ENCODE measurements at regions not wholly inside any gene's neighbourhood (a gene's known extent, or its start where the extent isn't known, plus 50 kb on each side); places are given as distances from the start of the nearest gene placed in this dataset.
"Not testable (repeated sequence)": the region's sequence is repeated elsewhere in the genome, so short reads cannot be mapped to it uniquely, and the experiment has no call there.

DNA sequence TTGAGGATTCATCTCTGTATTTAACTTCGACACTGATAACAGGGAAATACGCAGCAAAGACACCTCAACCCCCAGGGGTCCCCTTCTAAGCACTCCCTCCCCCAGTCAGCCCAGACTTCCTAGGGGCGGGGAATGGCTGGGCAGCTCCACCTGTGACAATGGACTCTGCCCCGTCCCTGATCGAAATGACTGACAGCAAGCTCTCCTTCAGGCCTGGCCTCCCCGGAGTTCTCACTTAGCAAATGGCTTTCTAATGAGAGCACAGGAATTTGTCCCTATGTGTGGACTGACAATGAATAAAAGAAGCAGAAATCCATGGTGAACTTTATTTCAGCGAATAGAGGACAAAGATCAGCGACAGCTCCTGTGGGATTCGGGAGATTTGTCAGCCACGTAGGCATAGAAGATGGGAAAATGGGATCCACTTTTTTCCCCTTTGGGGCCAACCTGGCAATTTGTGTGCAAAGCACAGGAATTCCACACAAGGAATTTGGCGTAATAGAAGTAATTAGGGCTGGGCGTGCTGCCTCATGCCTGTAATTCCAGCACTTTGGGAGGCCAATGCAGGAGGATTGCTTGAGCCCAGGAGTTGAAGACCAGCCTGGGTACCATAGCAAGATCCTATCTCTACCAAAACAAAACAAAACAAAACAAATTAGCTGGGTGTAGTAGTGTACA, 63.8 kb downstream of the TNFAIP2 start:
- no peak for DNase-seq

DNA sequence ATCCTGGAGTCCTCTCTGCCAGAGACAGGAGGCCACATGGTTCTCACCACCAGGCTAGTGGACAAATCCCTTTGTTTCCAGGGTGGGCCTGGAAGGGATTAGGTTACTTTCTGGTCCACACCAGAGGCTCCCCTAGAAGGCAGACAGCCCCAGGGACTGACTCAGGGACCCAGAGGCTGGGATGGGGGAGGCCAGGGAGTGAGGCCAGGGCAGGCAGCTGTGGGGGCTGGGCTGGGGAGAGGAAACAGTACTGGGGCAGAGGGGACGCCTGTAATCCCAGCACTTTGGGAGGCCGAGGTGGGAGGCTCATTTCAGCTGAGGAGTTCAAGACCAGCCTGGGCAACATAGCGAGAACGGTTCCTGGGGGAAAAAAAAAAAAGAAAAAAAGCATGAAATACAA, 64.7 kb downstream of the TNFAIP2 start:
- no peak for DNase-seq

DNA sequence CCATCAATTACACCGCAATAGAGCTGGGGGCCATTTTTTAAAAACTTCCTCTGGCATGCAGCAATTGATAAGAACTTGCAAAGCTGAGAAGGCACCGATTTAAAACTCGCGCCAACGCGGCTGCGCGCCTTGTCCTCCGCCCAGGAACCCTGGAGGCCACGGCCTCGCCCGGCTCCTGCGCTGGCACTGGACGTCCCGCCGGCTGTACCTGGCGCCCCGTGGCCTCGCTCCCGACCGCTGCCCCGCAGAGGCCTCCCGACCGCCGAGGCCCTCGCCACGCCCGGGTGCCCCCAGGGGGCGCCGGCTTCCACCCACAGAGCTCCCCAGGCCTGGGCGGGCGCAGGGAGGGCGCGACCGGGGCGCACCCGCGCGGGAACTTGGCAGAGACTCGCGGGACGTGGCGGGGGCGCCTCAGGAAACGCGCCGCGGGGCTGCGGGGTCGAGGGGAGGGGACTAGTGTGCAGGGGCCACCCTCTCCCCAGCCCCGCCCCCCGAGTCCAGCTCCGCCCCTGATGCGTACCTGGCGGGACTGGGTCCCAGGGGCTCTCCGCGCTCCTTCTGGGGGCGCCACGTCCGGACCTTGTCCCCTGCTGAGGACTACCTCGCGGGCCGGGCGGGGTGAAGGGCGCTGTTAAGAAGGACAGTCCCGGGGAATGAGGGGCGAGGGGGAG, 65.7 kb downstream of the TNFAIP2 start:
- DNase-seq: no peak

DNA sequence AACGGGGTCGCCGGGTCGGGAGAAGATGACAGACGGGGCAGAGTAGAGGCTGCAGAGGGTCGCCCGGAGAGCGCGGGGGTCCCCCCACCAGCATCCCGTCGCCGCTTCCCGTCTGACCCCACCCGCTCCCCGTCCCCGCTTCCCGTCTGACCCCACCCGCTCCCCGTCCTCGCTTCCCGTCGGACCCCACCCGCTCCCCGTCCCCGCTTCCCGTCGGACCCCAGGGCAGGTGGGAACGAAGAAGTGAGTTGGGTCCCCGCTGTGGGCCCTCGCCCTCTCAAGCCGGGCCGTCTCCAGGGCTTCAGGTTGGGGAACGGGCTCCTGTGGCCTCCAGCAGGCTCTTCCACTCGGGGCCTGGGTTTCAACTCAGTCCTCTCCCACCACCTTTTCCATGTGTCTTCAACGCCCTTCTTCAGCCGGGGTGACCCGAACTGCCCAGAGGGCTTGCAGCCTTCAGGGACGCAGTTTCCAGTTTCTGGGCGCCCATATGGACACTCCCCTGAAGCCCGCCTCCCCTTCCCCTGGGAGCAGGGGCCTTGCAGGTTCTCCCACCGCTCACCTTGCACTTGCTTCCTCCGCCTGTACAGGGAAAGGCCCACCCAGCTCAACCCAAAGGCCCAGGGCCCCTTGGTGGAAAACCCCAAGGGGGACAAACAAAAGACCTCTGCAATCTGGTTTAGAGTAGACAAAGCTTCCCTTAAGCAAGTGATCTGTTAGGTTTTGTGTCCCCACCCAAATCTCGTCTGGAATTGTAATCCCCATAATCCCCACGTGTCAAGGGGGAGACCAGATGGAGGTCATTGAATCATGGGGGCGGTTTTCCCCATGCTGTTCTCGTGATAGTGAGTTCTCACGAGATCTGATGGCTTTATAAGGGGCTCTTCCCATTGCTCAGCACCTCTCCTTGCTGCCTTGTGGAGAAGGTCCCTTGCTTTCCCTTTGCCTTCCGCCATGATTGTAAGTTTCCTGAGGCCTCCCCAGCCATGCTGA, 66.5 kb downstream of the TNFAIP2 start:
- DNase-seq: no peak

- no peak for DNase-seq
Observed at GRCh38 chr14:103190741-103191140, 67.5 kb downstream of the TNFAIP2 start.

- DNase-seq: no peak
Observed at GRCh38 chr14:103191844-103192243, 68.6 kb downstream of the TNFAIP2 start.

DNA sequence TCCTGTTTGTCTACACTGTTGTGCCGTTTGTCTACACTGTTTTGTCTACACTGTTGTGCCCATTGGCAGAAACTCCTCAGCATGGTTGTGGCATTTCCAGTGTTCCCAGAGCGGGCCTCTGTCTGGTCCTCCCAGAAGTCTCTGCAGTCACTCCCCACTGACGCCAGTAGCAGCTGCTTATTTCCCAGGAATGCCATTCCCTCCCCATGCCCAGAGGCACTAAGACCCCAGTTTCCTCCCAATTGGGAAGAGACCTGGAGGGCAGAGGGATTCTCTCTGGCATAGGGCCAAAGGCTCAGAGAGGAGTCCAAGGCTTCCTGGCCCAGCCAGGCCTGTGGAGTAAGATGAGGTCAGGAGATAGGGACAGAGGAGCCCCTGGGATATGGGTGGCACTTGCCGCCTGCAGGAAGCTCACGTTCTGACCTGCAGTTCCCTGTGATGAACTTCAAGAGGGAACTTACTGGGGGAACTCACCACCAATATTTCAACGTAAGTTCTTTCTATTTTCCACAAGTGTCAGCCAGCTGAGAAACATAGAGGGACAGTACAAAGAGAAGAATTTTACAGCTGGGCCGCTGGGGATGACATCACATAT, 69.1 kb downstream of the TNFAIP2 start:
- no peak for DNase-seq

DNA sequence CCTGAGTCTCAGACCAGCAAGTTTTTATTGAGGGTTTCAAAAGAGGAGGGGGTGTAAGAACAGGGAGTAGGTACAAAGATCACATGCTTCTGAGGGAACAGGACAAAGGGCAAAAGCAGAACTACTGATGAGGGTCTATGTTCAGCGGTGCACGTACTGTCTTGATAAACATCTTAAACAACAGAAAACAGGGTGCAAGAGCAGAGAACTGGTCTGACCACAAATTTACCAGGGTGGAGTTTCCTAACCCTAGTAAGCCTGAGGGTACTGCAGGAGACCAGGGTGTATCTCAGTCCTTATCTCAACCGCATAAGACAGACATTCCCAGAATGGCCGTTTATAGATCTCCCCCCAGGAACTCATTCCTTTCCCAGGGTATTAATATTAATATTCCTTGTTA, 69.6 kb downstream of the TNFAIP2 start:
- DNase-seq: not testable (repeated sequence)

GRCh38 chr14:103193491-103193890, 70.2 kb downstream of the TNFAIP2 start:
- not testable (repeated sequence) for DNase-seq

GRCh38 chr14:103194256-103195045, 71.2 kb downstream of the TNFAIP2 start:
- DNase-seq: no peak

DNA sequence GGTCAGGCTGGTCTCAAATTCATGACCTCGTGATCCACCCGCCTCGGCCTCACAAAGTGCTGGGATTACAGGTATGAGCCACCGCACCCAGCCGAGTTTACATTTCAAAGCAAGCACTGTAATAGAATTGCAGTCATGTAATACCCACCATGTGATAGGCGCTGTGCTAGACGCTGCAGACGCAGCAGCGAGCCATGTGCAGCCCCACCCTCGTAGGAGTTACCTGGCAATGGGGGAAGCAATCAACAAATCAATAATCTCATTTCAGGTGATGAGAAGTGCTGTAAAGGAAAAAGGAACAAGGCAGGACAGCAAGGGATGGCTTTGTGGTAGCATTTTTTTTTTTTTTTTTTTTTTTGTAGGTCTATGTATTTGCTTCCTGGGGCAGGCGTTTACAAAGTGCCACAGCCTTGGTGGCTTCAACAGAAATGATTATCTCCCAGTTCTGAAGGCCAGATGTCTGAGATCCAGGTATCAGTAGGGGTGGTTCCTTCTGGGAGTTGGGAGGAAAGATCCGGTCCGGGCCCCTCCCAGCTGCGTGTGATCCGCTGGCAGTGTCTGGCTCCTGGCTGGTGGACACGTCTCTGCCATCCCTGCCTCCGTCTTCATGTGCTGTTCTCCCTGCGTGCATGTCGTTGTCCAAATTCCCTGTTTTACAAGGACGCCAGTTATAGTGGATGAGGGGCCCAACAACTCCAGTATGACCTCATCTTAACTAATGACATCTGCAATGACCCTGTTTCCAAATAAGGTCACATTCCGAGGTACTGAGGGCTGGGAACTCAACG, 72.8 kb downstream of the TNFAIP2 start:
- no peak for DNase-seq

- no peak for DNase-seq
Observed at GRCh38 chr14:103196716-103197115, 73.5 kb downstream of the TNFAIP2 start.

DNA sequence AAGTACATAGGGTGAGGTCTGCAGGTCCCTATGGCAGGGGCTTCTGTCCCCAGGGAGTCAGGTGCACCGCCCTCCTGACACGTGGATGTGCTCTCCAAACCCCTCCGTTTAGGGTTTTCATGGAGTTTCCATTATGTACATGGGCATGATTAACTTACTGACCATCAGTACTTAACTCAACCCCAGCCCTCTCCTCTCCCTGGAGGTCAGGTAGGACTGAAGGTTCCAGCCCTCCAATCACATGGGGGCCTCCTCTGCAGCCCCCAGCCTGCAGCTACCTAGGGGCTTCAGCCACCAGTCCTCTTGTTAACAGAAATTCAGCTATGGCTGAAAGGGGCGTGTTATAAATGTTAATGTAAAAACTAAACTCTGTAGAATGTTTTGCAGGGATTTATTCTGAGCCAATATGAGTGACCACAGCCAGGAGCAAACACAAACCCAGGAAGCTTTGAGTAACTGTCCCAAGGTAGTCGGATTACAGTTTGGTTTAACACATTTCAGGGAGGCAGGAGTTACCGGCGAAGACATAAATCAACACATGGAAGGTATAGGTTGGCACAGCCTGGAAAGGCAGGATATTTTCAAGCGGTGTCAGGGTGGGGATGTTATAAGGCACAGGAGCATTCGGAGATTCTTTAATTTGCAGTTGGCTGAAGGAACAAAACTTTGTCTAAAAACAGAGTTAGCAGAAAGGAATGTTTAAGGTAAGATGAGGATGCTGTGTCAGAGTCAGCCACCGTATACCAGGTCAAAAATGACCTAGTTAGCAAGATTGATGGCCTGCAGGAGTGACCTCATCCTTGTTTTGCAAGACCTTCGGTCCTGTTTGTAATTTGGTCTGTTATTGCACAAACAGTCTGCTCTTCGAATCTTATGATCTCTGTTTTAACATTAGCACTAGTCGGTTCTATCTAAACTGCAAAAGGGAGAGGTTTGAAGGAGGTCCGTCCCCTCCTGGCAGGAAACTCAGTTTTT, 75.2 kb downstream of the TNFAIP2 start:
- no peak for DNase-seq

- no peak for DNase-seq
Observed at GRCh38 chr14:103199124-103199523, 75.9 kb downstream of the TNFAIP2 start.

DNA sequence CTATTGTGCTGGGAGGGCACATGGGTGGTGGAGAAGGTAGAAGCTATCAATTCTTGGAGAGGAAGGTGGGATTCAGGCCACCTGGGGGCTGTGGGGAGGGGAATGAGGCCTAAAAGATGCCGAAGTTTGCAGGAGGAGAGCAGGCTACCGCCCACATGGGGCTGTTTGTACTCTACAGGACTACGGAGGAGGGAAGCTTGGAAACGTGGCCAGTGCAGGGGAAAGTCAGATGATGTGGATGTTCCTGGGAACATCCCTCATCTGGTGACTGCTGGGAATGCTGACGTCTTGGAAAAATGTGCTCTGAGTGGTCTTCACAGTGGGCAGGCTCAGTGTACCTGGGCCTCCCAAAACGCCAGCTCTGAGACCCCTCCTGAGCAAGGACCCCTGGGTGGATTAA, 78.5 kb downstream of the TNFAIP2 start:
- no peak for DNase-seq

- no peak for DNase-seq
Observed at GRCh38 chr14:103204852-103205540, 81.7 kb downstream of the TNFAIP2 start.

- no peak for DNase-seq
Observed at GRCh38 chr14:103205541-103205906, 82.3 kb downstream of the TNFAIP2 start.

DNA sequence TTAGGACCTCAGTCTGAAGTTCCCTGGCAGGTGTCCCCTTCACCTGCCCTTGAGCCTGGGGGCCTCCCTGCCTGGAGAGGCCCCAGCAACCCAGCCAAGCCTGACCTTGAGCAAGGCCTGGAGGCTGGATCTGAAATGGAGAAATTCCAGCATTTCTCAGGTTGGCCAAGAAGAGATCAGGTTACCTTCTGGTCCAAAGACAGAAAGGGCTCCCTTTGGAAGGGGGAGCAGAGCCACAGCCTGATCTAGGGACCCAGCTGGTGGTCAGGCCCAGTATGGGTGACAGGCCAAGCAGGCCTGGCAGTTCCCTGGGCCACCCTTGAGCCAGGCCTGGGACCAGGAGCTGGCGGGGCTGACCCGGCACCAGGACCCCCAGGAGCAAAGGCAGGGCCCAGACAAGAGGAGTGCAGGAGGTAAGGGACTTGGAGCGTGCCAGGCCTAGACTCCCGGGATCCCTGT, 82.8 kb downstream of the TNFAIP2 start:
- DNase-seq: no peak

- peak; percentile 90 for DNase-seq
Observed at GRCh38 chr14:103206836-103207387, 83.7 kb downstream of the TNFAIP2 start.

All from right hindlimb (tissue), 1 donor.